ENCODE measurements at regions not wholly inside any gene's neighbourhood (a gene's known extent, or its start where the extent isn't known, plus 50 kb on each side); places are given as distances from the start of the nearest gene placed in this dataset.

DNA sequence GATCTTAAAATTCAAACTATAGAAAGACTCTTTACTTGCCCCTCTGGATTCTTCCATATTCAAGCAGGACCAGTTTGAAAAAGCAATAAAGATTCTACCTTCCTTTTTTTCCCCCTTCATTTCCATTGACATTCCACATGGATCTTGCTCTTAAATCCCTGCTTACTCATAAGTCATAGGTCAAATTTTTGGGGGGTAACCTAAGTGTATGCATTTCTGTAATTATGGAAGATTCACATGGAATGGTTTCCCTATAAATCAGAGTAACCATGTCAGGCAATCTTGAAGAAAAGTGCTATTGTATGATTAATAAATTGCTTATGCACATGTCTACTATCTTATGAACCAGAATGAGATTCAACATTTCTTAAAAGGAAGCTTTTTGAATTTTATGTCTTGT is 551.0 kb downstream of the HAO1 start:
- Histone ChIP-seq H3K27me3 (ENCODE audit: insufficient read depth) (no peaks in the 10 kb centered on the region), H3K4me3 (no peak overlapping the region), H4K20me1 (replicated peaks; ENCODE audit: insufficient read depth) (no peaks in the 10 kb centered on the region), H3K36me3 (ENCODE audit: insufficient read depth) (no peaks in the 10 kb centered on the region), H3K9me2 (ENCODE audit: insufficient read depth) (0 out of 2 replicates have a peak, but pooled peaks cover 4% of the 10 kb centered on the region), H3K79me2 (replicated peaks; ENCODE audit: insufficient read depth) (no peaks in the 10 kb centered on the region), H3K4me1 (ENCODE audit: insufficient read depth) (0 out of 2 replicates have a peak, but pooled peaks cover 3% of the 10 kb centered on the region), H3F3A (replicated peaks; ENCODE audit: low read depth) (no peaks in the 10 kb centered on the region), H2AFZ (no peak overlapping the region), H3K4me2 (no peak overlapping the region), H3K27ac (ENCODE audit: low read depth) (no peak overlapping the region)
- Mint-ChIP-seq H3K9me3 (no peaks in the 10 kb centered on the region), H3K4me3 (no peak overlapping the region), H3K27me3 (ENCODE audit: insufficient read depth, low read depth, poor library complexity) (peaks cover 2% of the 10 kb centered on the region), H3K4me1 (no peaks in the 10 kb centered on the region; the same call in 1 of the 3 replicates), H3K27ac (no peak overlapping the region), H3K36me3 (ENCODE audit: low read depth) (no peaks in the 10 kb centered on the region)
- no peak for DNase-seq (ENCODE audit: low spot score)
- TF ChIP-seq ZNF462 (CRISPR knock-in tag; IDR thresholded peaks at IDR 0.05), result no peak
- no peak for TF ChIP-seq CREB1 (CRISPR knock-in tag; IDR thresholded peaks at IDR 0.05; ENCODE audit: low read depth)
- TF ChIP-seq ZNF114 (CRISPR knock-in tag; IDR thresholded peaks at IDR 0.05), result no peak
- TF ChIP-seq EZH2 (IDR thresholded peaks at IDR 0.05; ENCODE audit: low read depth, unreplicated experiment), result no peak
- TF ChIP-seq EZH2phosphoT487 (IDR thresholded peaks at IDR 0.05; ENCODE audit: unreplicated experiment), result no peak
- no peak for TF ChIP-seq NANOG (IDR thresholded peaks at IDR 0.05; ENCODE audit: borderline replicate concordance)
- TF ChIP-seq JUNB (IDR thresholded peaks at IDR 0.05; ENCODE audit: unreplicated experiment), result no peak
- TF ChIP-seq, protein P1, sequence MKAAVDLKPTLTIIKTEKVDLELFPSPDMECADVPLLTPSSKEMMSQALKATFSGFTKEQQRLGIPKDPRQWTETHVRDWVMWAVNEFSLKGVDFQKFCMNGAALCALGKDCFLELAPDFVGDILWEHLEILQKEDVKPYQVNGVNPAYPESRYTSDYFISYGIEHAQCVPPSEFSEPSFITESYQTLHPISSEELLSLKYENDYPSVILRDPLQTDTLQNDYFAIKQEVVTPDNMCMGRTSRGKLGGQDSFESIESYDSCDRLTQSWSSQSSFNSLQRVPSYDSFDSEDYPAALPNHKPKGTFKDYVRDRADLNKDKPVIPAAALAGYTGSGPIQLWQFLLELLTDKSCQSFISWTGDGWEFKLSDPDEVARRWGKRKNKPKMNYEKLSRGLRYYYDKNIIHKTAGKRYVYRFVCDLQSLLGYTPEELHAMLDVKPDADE (IDR thresholded peaks at IDR 0.05), result no peak
- TF ChIP-seq STAT1 (IDR thresholded peaks at IDR 0.05; ENCODE audit: unreplicated experiment), result no peak
- TF ChIP-seq POLR2AphosphoS5 (IDR thresholded peaks at IDR 0.05; ENCODE audit: low read depth), result no peak
- TF ChIP-seq ZNF331 (CRISPR knock-in tag; IDR thresholded peaks at IDR 0.05; ENCODE audit: low read depth), result no peak
- TF ChIP-seq CTCF (conservative IDR thresholded peaks at IDR 0.05; ENCODE audit: low read depth in 2 of 2), result no peak
- no peak for ATAC-seq

Measured in GM23338 (cell line).